ENCODE measurements at regions not wholly inside any gene's neighbourhood (a gene's known extent, or its start where the extent isn't known, plus 50 kb on each side); places are given as distances from the start of the nearest gene placed in this dataset.
"Not testable (repeated sequence)": the region's sequence is repeated elsewhere in the genome, so short reads cannot be mapped to it uniquely, and the experiment has no call there.

DNA sequence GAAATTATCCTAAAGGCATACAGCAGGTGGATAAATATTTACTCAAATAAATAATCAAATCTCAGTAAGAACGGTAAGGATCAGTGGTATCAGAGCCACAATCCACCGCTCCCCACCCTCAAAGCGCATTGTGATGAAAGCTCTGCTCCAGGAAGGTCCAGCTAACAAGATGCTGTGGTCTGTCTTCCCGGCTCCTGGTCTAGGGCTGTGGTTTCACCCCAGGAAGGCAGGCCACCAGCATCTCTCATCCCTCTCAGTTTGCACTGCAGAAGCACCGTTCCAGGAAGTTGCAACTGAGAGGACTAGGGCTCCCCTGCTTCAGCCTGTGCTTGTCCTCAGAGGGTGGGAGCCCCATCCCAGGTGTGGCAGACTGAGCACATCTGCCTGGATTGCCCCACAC lies 86.1 kb upstream of the SAMD11 start:
- TF ChIP-seq EP300 (IDR thresholded peaks at IDR 0.05; ENCODE audit: borderline replicate concordance in 1 of 2, control insufficient read depth in 1 of 2, low read depth in 2 of 2, low read length in 2 of 2); ATF7 (IDR thresholded peaks at IDR 0.05; ENCODE audit: low read depth); SIN3A (IDR thresholded peaks at IDR 0.05; ENCODE audit: low read depth, low read length); ZNF274 (IDR thresholded peaks at IDR 0.05; ENCODE audit: insufficient read depth, insufficient read length); FOXM1 (IDR thresholded peaks at IDR 0.05; ENCODE audit: low read depth, low read length); TCF7 (IDR thresholded peaks at IDR 0.05; ENCODE audit: borderline replicate concordance); POLR2A (IDR thresholded peaks at IDR 0.05; ENCODE audit: low read depth, low read length): not testable (repeated sequence)
- TF ChIP-seq, protein P1, sequence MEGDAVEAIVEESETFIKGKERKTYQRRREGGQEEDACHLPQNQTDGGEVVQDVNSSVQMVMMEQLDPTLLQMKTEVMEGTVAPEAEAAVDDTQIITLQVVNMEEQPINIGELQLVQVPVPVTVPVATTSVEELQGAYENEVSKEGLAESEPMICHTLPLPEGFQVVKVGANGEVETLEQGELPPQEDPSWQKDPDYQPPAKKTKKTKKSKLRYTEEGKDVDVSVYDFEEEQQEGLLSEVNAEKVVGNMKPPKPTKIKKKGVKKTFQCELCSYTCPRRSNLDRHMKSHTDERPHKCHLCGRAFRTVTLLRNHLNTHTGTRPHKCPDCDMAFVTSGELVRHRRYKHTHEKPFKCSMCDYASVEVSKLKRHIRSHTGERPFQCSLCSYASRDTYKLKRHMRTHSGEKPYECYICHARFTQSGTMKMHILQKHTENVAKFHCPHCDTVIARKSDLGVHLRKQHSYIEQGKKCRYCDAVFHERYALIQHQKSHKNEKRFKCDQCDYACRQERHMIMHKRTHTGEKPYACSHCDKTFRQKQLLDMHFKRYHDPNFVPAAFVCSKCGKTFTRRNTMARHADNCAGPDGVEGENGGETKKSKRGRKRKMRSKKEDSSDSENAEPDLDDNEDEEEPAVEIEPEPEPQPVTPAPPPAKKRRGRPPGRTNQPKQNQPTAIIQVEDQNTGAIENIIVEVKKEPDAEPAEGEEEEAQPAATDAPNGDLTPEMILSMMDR (IDR thresholded peaks at IDR 0.05 in 2 of 3, conservative IDR thresholded peaks at IDR 0.05 in 1 of 3; ENCODE audit: control insufficient read depth in 2 of 3, extremely low read depth in 1 of 3, insufficient read depth in 1 of 3, low read depth in 3 of 3, low read length in 3 of 3): not testable (repeated sequence)
